ENCODE measurements at regions not wholly inside any gene's neighbourhood (a gene's known extent, or its start where the extent isn't known, plus 50 kb on each side); places are given as distances from the start of the nearest gene placed in this dataset.

- TF ChIP-seq CTCF (IDR thresholded peaks at IDR 0.05): no peak
- no peak for TF ChIP-seq POLR2A (IDR thresholded peaks at IDR 0.05)
These were observed 241.6 kb downstream of the UACA start for GRCh38 chr15:70521576-70522322.
